Body of pancreas (tissue), 4 donors: ENCODE measurements at regions not wholly inside any gene's neighbourhood (a gene's known extent, or its start where the extent isn't known, plus 50 kb on each side); places are given as distances from the start of the nearest gene placed in this dataset.

Source experiments
- ATAC-seq: fragments of 150-250 bp; one replicate; pipeline ENCODE4 v1.9.1; 2016
- DNase-seq, 4 donors: peaks; one replicate each; pipeline ENCODE4 v3.0.0-alpha.2; 2019
- H3K27ac ChIP-seq, 4 donors: fragments of 200-600 bp; sonication (generic); 1 replicate in 3 of 4; 2 replicates in 1 of 4; pipeline versions ENCODE4 v1.5.1 to v1.6.1; 2016 to 2019; ENCODE audit warnings: mild to moderate bottlenecking in 1 of 4, mixed read lengths in 1 of 4, moderate library complexity in 1 of 4
- H3K27me3 ChIP-seq, 2 donors: fragments of 200-600 bp; sonication (generic); one replicate each; pipeline ENCODE4 v1.6.0; 2016; ENCODE audit warnings: mild to moderate bottlenecking in 1 of 2
- H3K36me3 ChIP-seq, 2 donors: fragments of 200-600 bp; sonication (generic); replicated peaks in 1 of 2; 2 replicates each; pipeline ENCODE4 v1.5.1; 2016; ENCODE audit warnings: low read depth in 2 of 2; ENCODE audit not compliant: insufficient read depth in 1 of 2
- H3K4me1 ChIP-seq: fragments of 200-600 bp; sonication (generic); one replicate; pipeline ENCODE4 v1.6.0; 2016
- H3K4me3 ChIP-seq, 2 donors: fragments of 200-600 bp; sonication (generic); 1 replicate in 1 of 2; 2 replicates in 1 of 2; pipeline ENCODE4 v1.5.1; 2016 to 2019
- H3K9me3 ChIP-seq, 3 donors: fragments of 200-600 bp; sonication (generic); 1 replicate in 2 of 3; 2 replicates in 1 of 3; pipeline ENCODE4 v1.5.1; 2016
- POLR2A ChIP-seq, 3 donors: fragments of 450-650 bp; IDR thresholded peaks; one replicate each; pipeline ENCODE4 v1.6.1; 2016; ENCODE audit warnings: antibody characterized with exemption in 3 of 3, mild to moderate bottlenecking in 2 of 3
- WGBS, 2 donors: methylation state at CpG; one replicate each; pipeline ENCODE4 v1.1.5; 2017; 5-methylcytosine and 5-hydroxymethylcytosine counted together
- intact Hi-C: fragments of 100-400 bp; cut with DNase I; formaldehyde crosslinking; loops from one replicate; pipeline ENCODE4 v1.15.1; 2023
- TF ChIP-seq, protein P1 (sequence below), 7 experiments: fragments of 450-650 bp in 4 of 7; fragments of 200-600 bp in 3 of 7; sonication (generic) in 3 of 7; IDR thresholded peaks; one replicate each; pipeline ENCODE4 v1.5.1; 2016 to 2019; ENCODE audit warnings: antibody characterized with exemption in 7 of 7

GRCh38 chr3:25863011-25863415, 73.1 kb downstream of the OXSM start:
- Histone ChIP-seq H3K9me3 (no peaks in the 10 kb centered on the region), H3K27me3 (no peaks in the 10 kb centered on the region), H3K4me1 (no peaks in the 10 kb centered on the region), H3K36me3 (no peaks in the 10 kb centered on the region), H3K27ac (no peak overlapping the region), H3K4me3 (no peak overlapping the region)
- intact Hi-C loops: no loop called here
- no peak for TF ChIP-seq POLR2A (IDR thresholded peaks at IDR 0.05)
- TF ChIP-seq, protein P1, sequence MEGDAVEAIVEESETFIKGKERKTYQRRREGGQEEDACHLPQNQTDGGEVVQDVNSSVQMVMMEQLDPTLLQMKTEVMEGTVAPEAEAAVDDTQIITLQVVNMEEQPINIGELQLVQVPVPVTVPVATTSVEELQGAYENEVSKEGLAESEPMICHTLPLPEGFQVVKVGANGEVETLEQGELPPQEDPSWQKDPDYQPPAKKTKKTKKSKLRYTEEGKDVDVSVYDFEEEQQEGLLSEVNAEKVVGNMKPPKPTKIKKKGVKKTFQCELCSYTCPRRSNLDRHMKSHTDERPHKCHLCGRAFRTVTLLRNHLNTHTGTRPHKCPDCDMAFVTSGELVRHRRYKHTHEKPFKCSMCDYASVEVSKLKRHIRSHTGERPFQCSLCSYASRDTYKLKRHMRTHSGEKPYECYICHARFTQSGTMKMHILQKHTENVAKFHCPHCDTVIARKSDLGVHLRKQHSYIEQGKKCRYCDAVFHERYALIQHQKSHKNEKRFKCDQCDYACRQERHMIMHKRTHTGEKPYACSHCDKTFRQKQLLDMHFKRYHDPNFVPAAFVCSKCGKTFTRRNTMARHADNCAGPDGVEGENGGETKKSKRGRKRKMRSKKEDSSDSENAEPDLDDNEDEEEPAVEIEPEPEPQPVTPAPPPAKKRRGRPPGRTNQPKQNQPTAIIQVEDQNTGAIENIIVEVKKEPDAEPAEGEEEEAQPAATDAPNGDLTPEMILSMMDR (IDR thresholded peaks at IDR 0.05): no peak
- WGBS, 2 donors: 64 to 71% methylated on average over 3 of the region's 3 CpGs
- DNase-seq: no peak
- ATAC-seq: no peak

DNA sequence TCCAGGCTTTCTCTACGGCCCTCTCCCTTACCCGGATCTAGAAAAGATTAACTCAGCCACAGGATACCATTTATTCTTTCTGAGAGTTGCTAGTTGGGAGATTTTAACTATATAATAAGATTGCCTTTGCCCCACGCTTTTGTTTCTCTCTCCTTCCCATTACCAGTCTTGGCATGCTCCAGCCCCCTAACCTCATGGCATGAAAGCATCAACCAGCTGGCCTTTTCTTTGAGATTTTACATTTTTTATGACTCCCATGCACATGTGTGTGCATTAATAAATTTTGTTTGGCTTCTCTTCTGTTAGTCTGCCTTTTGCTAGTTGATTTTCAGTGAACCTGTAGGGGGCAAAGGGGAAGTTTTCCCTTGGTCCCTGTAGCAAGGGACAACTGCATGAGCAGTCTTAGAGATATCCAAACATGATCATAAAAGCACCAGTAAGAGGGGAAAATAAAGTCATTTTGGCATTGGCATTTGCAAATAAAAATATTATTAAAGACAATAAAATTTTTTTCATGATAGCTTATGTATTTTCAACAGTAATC, 73.6 kb downstream of the OXSM start:
- no peaks in the 10 kb centered on the region for H3K9me3 ChIP-seq
- intact Hi-C loops: no loop called here
- no peak for TF ChIP-seq POLR2A (IDR thresholded peaks at IDR 0.05)
- TF ChIP-seq, protein P1 (IDR thresholded peaks at IDR 0.05): no peak
- no peaks in the 10 kb centered on the region for H3K4me1 ChIP-seq
- no peaks in the 10 kb centered on the region for H3K36me3 ChIP-seq
- H3K27ac ChIP-seq: no peak overlapping the region
- no peak overlapping the region for H3K4me3 ChIP-seq
- ATAC-seq: no peak
- 60 to 62% methylated on average over 3 of the region's 3 CpGs for WGBS, 2 donors
- DNase-seq: no peak
- no peaks in the 10 kb centered on the region for H3K27me3 ChIP-seq

DNA sequence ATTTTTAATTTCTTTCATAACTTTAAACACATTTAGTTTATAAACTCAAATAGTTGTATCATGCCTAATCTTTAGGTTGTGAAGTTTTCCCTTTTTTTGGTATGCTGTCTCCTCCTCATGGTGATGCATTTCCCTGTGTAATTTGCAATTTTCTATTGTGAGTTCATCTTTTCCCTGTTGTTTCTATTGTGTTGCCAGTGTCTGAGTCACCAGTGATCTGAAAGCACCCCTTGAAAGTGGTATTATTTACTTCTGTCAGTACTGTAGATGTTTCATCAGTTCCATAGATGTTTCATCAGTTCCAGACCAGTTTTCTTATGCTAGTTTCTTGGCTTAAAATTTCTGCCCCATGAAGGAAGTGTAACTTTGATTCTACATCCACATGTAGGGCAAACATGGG, 80.6 kb downstream of the OXSM start:
- Histone ChIP-seq H3K27me3 (no peaks in the 10 kb centered on the region), H3K4me3 (no peak overlapping the region), H3K36me3 (no peaks in the 10 kb centered on the region), H3K4me1 (no peaks in the 10 kb centered on the region), H3K27ac (no peak overlapping the region), H3K9me3 (no peaks in the 10 kb centered on the region)
- TF ChIP-seq, protein P1 (IDR thresholded peaks at IDR 0.05): no peak
- no peak for TF ChIP-seq POLR2A (IDR thresholded peaks at IDR 0.05)
- intact Hi-C loops: no loop called here
- DNase-seq (no peak), ATAC-seq (no peak)

DNA sequence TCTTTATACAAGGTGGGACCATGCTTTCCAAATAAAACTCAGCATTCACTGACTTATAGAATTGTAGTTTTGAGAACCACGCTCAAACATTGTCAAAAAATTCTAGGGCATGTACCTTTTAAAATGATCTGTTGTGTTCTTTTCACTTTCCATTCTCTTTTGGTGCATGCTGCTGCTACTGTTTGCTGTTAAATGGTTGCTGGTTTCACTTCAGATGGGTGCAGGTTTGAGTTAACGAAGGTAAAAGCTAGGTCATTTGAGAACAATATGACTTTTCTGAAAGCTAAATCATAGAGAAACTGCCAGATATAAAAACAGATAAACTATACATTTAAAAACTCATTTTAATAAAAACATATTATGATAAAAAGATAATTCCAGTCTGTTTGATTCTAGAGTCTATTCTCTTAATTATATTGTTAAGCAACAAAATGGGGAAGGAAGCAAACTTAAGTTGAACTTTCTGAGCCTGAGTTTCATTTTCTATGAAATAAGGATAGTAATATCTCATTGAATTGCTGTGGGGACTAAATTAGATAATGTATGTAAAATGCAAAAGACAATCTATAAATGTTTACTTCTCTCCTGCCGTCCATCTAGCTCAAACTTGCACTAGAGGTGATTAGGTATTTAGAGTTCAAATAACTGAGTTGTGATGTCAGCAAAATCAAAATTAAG, 82.4 kb downstream of the OXSM start:
- Histone ChIP-seq H3K4me1 (no peaks in the 10 kb centered on the region), H3K9me3 (no peaks in the 10 kb centered on the region), H3K36me3 (no peaks in the 10 kb centered on the region), H3K27me3 (no peaks in the 10 kb centered on the region), H3K4me3 (no peak overlapping the region), H3K27ac (no peak overlapping the region)
- 65% methylated on average over 3 of the region's 3 CpGs for WGBS, 2 donors
- intact Hi-C loops: no loop called here
- no peak for DNase-seq
- ATAC-seq: no peak
- TF ChIP-seq, protein P1 (IDR thresholded peaks at IDR 0.05): no peak
- TF ChIP-seq POLR2A (IDR thresholded peaks at IDR 0.05): no peak

DNA sequence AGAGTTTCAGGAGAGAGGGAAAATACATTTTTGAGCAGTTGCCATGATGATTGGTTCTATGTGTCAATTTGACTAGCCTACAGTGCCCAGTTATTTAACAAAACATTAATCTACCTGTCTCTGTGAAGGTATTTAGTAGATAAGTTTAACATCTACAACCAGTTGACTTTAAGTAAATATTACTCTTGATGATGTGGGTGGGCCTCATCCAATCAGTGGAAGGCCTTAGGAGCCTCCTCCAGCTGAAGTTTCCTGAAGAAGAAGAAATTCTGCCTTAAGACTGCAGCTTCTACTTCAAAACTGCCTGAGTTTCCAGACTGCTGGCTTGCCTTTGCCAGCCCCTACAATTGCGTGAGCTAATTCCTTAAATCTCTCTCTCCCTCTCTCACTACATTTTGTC, 93.6 kb downstream of the OXSM start:
- H3K27ac ChIP-seq: no peak overlapping the region
- no peaks in the 10 kb centered on the region for H3K4me1 ChIP-seq
- WGBS, 2 donors: 85 to 100% methylated on average over 1 of the region's 1 CpG
- ATAC-seq (no peak), DNase-seq (no peak)
- H3K27me3 ChIP-seq: no peaks in the 10 kb centered on the region
- H3K36me3 ChIP-seq: no peaks in the 10 kb centered on the region
- intact Hi-C loops: no loop called here
- TF ChIP-seq, protein P1 (IDR thresholded peaks at IDR 0.05): no peak
- TF ChIP-seq POLR2A (IDR thresholded peaks at IDR 0.05): no peak
- H3K9me3 ChIP-seq: no peaks in the 10 kb centered on the region
- H3K4me3 ChIP-seq: no peak overlapping the region
